Thyroid gland (tissue), 4 donors: ENCODE measurements at regions not wholly inside any gene's neighbourhood (a gene's known extent, or its start where the extent isn't known, plus 50 kb on each side); places are given as distances from the start of the nearest gene placed in this dataset.

Source experiments
- POLR2A ChIP-seq, 2 donors: fragments of 450-650 bp; IDR thresholded peaks; one replicate each; pipeline ENCODE4 v1.6.1; 2017; ENCODE audit warnings: antibody characterized with exemption in 2 of 2, mild to moderate bottlenecking in 2 of 2, moderate library complexity in 1 of 2
- TF ChIP-seq, protein P1 (sequence below), 6 experiments: fragments of 200-600 bp in 3 of 6; fragments of 450-650 bp in 3 of 6; sonication (generic) in 3 of 6; IDR thresholded peaks; one replicate each; pipeline ENCODE4 v1.5.1; 2016 to 2019; ENCODE audit warnings: antibody characterized with exemption in 6 of 6, mild to moderate bottlenecking in 2 of 6, inconsistent platforms in 1 of 6, moderate library complexity in 1 of 6

DNA sequence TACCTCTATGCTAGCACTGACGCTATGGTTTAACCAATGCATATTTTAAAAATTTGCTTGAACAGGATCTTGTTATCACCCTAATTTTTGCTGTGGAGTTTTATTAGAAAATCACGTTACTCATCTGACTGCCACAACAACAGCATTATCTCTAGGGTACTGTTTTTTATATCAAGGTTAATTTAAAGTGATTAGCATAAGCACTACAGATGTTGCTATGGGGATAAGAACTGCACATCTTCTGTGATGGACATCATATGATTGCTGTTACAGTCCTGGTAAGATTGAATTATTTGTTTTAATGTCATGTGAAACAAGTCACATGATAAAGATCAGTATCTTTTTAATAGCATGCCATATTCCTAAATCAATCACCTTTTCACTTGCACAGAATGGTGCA, 492.2 kb upstream of the ROBO2 start:
- TF ChIP-seq, protein P1, sequence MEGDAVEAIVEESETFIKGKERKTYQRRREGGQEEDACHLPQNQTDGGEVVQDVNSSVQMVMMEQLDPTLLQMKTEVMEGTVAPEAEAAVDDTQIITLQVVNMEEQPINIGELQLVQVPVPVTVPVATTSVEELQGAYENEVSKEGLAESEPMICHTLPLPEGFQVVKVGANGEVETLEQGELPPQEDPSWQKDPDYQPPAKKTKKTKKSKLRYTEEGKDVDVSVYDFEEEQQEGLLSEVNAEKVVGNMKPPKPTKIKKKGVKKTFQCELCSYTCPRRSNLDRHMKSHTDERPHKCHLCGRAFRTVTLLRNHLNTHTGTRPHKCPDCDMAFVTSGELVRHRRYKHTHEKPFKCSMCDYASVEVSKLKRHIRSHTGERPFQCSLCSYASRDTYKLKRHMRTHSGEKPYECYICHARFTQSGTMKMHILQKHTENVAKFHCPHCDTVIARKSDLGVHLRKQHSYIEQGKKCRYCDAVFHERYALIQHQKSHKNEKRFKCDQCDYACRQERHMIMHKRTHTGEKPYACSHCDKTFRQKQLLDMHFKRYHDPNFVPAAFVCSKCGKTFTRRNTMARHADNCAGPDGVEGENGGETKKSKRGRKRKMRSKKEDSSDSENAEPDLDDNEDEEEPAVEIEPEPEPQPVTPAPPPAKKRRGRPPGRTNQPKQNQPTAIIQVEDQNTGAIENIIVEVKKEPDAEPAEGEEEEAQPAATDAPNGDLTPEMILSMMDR (IDR thresholded peaks at IDR 0.05), result no peak
- TF ChIP-seq POLR2A (IDR thresholded peaks at IDR 0.05), result no peak
